NB4 (cell line): ENCODE measurements at regions not wholly inside any gene's neighbourhood (a gene's known extent, or its start where the extent isn't known, plus 50 kb on each side); places are given as distances from the start of the nearest gene placed in this dataset.

Source experiments
- POLR2A ChIP-seq: IDR thresholded peaks from 2 replicates; pipeline ENCODE4 v1.6.1; 2011; ENCODE audit warnings: mild to moderate bottlenecking; ENCODE audit not compliant: insufficient read length; ENCODE audit errors: extremely low read depth
- TF ChIP-seq, protein P1 (sequence below): IDR thresholded peaks from one replicate; pipeline ENCODE4 v1.5.1; 2012; ENCODE audit warnings: low read depth, low read length
- TF ChIP-seq, protein P2 (sequence below): IDR thresholded peaks from 2 replicates; pipeline ENCODE4 v1.6.1; 2011; ENCODE audit warnings: low read depth, low read length

- TF ChIP-seq, protein P1, sequence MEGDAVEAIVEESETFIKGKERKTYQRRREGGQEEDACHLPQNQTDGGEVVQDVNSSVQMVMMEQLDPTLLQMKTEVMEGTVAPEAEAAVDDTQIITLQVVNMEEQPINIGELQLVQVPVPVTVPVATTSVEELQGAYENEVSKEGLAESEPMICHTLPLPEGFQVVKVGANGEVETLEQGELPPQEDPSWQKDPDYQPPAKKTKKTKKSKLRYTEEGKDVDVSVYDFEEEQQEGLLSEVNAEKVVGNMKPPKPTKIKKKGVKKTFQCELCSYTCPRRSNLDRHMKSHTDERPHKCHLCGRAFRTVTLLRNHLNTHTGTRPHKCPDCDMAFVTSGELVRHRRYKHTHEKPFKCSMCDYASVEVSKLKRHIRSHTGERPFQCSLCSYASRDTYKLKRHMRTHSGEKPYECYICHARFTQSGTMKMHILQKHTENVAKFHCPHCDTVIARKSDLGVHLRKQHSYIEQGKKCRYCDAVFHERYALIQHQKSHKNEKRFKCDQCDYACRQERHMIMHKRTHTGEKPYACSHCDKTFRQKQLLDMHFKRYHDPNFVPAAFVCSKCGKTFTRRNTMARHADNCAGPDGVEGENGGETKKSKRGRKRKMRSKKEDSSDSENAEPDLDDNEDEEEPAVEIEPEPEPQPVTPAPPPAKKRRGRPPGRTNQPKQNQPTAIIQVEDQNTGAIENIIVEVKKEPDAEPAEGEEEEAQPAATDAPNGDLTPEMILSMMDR = no peak
- TF ChIP-seq, protein P2, sequence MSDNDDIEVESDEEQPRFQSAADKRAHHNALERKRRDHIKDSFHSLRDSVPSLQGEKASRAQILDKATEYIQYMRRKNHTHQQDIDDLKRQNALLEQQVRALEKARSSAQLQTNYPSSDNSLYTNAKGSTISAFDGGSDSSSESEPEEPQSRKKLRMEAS = no peak
- no peak for TF ChIP-seq POLR2A
These were observed 244.9 kb downstream of the DHX35 start for GRCh38 chr20:39206899-39207564.
